Chondrocyte (in vitro differentiated cells): ENCODE measurements at regions not wholly inside any gene's neighbourhood (a gene's known extent, or its start where the extent isn't known, plus 50 kb on each side); places are given as distances from the start of the nearest gene placed in this dataset.

Experiments used
- DNase-seq: peaks from one replicate; pipeline ENCODE4 v3.0.0; 2021; ENCODE audit warnings: mixed read lengths, low spot score
- H3K27ac Mint-ChIP-seq: one replicate; pipeline ENCODE4 v1.8.0; 2021; ENCODE audit warnings: mild to moderate bottlenecking, moderate library complexity, mixed read lengths; ENCODE audit not compliant: unreplicated experiment
- H3K27me3 Mint-ChIP-seq: 2 replicates; pipeline ENCODE4 v1.8.0; 2021; ENCODE audit warnings: low read depth, mixed read lengths
- H3K36me3 Mint-ChIP-seq: 2 replicates; pipeline ENCODE4 v1.8.0; 2021; ENCODE audit warnings: low read depth, mixed read lengths
- H3K4me1 Mint-ChIP-seq: 2 replicates; pipeline ENCODE4 v1.8.0; 2021; ENCODE audit warnings: low read depth, mild to moderate bottlenecking, mixed read lengths
- H3K4me3 Mint-ChIP-seq: one replicate; pipeline ENCODE4 v1.8.0; 2021; ENCODE audit warnings: mild to moderate bottlenecking, moderate library complexity, mixed read lengths; ENCODE audit not compliant: unreplicated experiment
- H3K9me3 Mint-ChIP-seq: 2 replicates; pipeline ENCODE4 v1.8.0; 2021; ENCODE audit warnings: low read depth, mixed read lengths
- CTCF ChIP-seq: fragments of 200-600 bp; sonication (generic); IDR thresholded peaks from 2 replicates; pipeline ENCODE4 v1.5.0; 2021; ENCODE audit warnings: antibody characterized with exemption, mild to moderate bottlenecking, moderate library complexity

DNA sequence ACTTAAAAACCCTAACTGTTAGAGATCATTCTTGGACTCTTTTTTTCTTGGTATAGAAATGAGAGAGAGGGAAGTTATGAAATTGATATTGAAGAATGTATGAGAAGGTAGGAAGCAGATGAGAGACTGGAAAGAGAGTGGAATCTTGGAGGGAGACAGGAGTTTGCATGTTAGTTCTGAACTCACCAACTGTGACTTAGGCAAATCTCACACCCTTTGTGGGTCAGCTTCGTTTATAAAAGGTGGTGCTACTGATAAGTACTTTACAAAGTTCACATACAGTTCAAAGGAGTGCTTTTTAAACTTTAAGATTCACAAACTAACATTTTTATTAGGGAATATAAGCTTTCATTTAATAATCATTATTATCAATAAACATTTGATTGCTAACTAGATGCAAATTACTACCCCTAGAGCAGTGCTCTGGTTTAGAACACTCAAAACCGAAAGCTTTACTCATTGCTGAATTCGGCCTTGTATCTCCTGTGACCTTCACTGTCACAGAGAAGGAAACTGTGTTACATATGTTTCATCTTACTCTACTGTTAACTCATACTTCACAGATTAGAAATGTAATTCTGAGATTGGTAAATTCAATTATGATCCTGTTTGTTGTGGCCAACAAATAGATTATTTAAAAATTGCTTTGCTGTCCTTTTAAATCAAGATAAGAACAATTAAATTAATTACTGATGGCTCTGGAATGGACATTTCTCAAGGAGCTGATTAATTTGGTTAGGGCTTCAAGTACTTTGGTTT is 143.2 kb downstream of the RMI1 start:
- no peak for DNase-seq
- no peak overlapping the region for H3K27ac Mint-ChIP-seq
- TF ChIP-seq CTCF = no peak
- no peaks in the 10 kb centered on the region for H3K9me3 Mint-ChIP-seq
- H3K27me3 Mint-ChIP-seq = peaks cover 2% of the 10 kb centered on the region
- no peaks in the 10 kb centered on the region for H3K36me3 Mint-ChIP-seq
- H3K4me3 Mint-ChIP-seq = no peak overlapping the region
- peaks cover 8% of the 10 kb centered on the region for H3K4me1 Mint-ChIP-seq

DNA sequence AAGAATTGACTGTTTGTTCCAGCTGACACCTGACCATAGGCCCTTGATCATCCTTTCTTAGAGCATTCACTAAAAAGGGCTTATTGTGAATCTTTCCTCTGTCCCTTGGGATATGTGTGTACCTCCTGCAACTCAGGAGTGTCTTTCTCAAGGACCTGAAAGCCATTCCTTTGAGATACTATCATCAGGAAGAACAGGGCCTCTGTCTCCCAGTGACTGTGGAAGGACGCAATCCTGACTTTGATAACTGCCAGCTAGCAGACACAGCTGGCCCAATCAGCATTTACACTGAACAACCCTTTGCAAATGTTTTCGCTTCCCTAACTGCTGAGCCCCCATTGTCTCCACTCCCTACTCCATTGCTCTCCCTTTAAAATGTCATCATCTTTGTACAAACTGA is 144.4 kb downstream of the RMI1 start:
- H3K27ac Mint-ChIP-seq = no peak overlapping the region
- H3K4me1 Mint-ChIP-seq = peaks cover 8% of the 10 kb centered on the region
- H3K36me3 Mint-ChIP-seq = no peaks in the 10 kb centered on the region
- no peak overlapping the region for H3K4me3 Mint-ChIP-seq
- H3K9me3 Mint-ChIP-seq = no peaks in the 10 kb centered on the region
- no peak for TF ChIP-seq CTCF
- peaks cover 2% of the 10 kb centered on the region for H3K27me3 Mint-ChIP-seq
- no peak for DNase-seq

DNA sequence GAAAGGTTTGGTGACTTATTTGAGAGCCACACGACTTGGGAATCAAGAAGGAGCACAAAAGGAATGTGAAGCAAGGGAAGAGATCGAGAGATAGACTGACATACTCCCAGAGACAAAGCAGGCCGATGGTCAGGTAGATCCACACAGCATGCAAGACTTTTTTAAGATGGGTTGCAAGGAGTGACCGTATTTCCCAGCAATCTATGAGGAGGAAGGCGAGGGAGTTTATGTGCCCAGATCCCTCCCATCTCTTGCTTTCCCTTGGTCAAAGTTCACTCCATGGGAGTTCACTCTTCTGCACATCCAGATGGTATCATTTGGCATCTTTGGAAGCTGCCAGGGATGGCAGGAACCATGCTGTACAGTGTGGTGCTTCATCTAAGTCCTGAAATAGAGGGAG is 148.9 kb downstream of the RMI1 start:
- no peak for TF ChIP-seq CTCF
- Mint-ChIP-seq H3K4me1 (no peaks in the 10 kb centered on the region), H3K27me3 (peaks cover 5% of the 10 kb centered on the region), H3K9me3 (no peaks in the 10 kb centered on the region), H3K36me3 (no peaks in the 10 kb centered on the region), H3K4me3 (no peak overlapping the region), H3K27ac (no peak overlapping the region)
- DNase-seq = no peak

- DNase-seq = no peak
- H3K27me3 Mint-ChIP-seq = peaks cover 23% of the 10 kb centered on the region
- H3K27ac Mint-ChIP-seq = no peak overlapping the region
- no peak for TF ChIP-seq CTCF
- no peak overlapping the region for H3K4me3 Mint-ChIP-seq
- no peaks in the 10 kb centered on the region for H3K36me3 Mint-ChIP-seq
- peaks cover 18% of the 10 kb centered on the region for H3K4me1 Mint-ChIP-seq
- no peaks in the 10 kb centered on the region for H3K9me3 Mint-ChIP-seq
Observed at GRCh38 chr9:84136119-84136868, 155.7 kb downstream of the RMI1 start.

- Mint-ChIP-seq H3K4me1 (peaks cover 18% of the 10 kb centered on the region), H3K9me3 (no peaks in the 10 kb centered on the region), H3K4me3 (no peak overlapping the region), H3K36me3 (no peaks in the 10 kb centered on the region), H3K27me3 (peaks cover 34% of the 10 kb centered on the region), H3K27ac (no peak overlapping the region)
- no peak for DNase-seq
- TF ChIP-seq CTCF = no peak
Observed at GRCh38 chr9:84137968-84138367, 157.4 kb downstream of the RMI1 start.
